ENCODE measurements at regions not wholly inside any gene's neighbourhood (a gene's known extent, or its start where the extent isn't known, plus 50 kb on each side); places are given as distances from the start of the nearest gene placed in this dataset.

DNA sequence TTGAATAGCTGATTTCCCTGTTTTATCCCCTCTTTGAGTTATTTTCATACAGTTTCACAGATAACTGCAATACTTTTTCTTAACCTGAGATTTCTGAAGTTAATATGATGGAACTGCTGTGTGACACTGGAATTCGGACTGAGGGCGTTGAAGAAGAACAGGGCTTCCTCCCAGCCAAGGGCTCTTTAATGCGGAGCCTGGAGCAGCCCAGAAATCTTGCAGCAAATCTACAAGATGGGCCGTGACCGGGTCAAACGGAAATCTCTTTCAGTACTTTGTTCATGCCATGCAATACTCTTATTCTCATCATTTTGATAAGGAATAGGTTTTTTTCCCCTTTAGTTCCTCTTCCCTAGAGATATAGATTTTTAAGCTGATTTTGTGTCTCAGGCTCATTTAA is 236.8 kb upstream of the IRX4 start:
- Histone ChIP-seq H3K79me2 (ENCODE audit: insufficient read depth, low read length) (no peaks in the 10 kb centered on the region), H3K4me3 (ENCODE audit: low read depth in 1 of 2, low read length in 2 of 2) (no peak overlapping the region), H3K4me1 (ENCODE audit: insufficient read depth, low read length) (no peaks in the 10 kb centered on the region), H2AFZ (ENCODE audit: low read depth, low read length) (no peak overlapping the region), H3K9ac (ENCODE audit: low read depth, low read length) (no peak overlapping the region), H3K36me3 (ENCODE audit: insufficient read depth, low read length) (no peaks in the 10 kb centered on the region), H4K20me1 (ENCODE audit: insufficient read depth, low read length) (no peaks in the 10 kb centered on the region), H3K4me2 (ENCODE audit: insufficient read depth, low read length) (no peak overlapping the region), H3K9me3 (ENCODE audit: insufficient read depth, low read length, severe bottlenecking) (no peaks in the 10 kb centered on the region), H3K27ac (ENCODE audit: low read length) (no peak overlapping the region), H3K27me3 (ENCODE audit: insufficient read depth, low read length, poor library complexity) (peaks cover 18% of the 10 kb centered on the region)
- TF ChIP-seq EZH2 (IDR thresholded peaks at IDR 0.05; ENCODE audit: borderline replicate concordance, low read depth, low read length, severe bottlenecking) (no peak), CTCF (IDR thresholded peaks at IDR 0.05; ENCODE audit: borderline replicate concordance, extremely low read depth, low read length, poor library complexity, severe bottlenecking) (no peak)
- DNase-seq (no peak), ATAC-seq (ENCODE audit: insufficient read depth, low read depth) (no peak)

DNA sequence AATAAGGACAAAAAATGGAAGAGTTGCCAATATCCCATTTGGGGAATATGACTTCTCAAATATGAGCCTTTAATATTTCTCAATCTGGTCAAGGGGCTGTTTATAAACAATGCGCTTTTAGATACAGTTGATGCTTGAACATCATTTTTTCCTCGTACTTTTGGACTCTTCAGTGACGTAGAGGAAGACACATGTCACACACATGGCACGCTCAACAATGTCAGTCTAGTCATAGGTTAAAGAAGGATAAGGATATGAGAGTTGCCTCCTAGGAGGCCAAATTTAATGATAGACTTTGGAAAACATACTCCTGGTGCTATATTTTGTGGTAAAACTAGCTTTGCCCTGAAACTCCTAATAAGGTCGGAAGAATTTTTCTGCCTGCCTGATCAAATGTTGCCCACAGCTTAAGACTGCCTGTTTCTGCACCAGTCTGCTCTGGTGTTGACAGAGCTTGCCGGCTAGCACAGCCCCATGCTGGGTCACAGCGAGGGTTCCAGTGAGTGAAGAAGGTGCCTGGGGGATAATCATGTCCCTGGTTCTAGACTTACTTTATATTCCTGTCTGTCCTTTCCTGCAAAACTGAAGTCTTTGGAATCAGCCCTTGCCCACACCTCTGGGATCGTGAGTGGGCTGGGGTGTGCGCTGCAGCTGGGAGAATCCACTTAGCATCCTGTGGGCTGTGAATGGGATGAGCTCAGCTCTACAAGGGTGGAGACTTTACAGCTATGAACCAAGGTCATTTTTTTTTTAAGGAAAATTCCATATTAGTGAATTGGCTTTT is 230.8 kb upstream of the IRX4 start:
- H3K4me3 ChIP-seq (ENCODE audit: low read depth in 1 of 2, low read length in 2 of 2) = no peak overlapping the region
- no peaks in the 10 kb centered on the region for H3K79me2 ChIP-seq (ENCODE audit: insufficient read depth, low read length)
- H3K4me1 ChIP-seq (ENCODE audit: insufficient read depth, low read length) = no peaks in the 10 kb centered on the region
- no peak overlapping the region for H3K4me2 ChIP-seq (ENCODE audit: insufficient read depth, low read length)
- no peaks in the 10 kb centered on the region for H3K36me3 ChIP-seq (ENCODE audit: insufficient read depth, low read length)
- no peaks in the 10 kb centered on the region for H4K20me1 ChIP-seq (ENCODE audit: insufficient read depth, low read length)
- no peak overlapping the region for H3K9ac ChIP-seq (ENCODE audit: low read depth, low read length)
- ATAC-seq (ENCODE audit: insufficient read depth, low read depth) = no peak
- TF ChIP-seq EZH2 (IDR thresholded peaks at IDR 0.05; ENCODE audit: borderline replicate concordance, low read depth, low read length, severe bottlenecking) (no peak), CTCF (IDR thresholded peaks at IDR 0.05; ENCODE audit: borderline replicate concordance, extremely low read depth, low read length, poor library complexity, severe bottlenecking) (no peak)
- H2AFZ ChIP-seq (ENCODE audit: low read depth, low read length) = no peak overlapping the region
- H3K27ac ChIP-seq (ENCODE audit: low read length) = no peak overlapping the region
- peaks cover 9% of the 10 kb centered on the region for H3K27me3 ChIP-seq (ENCODE audit: insufficient read depth, low read length, poor library complexity)
- DNase-seq = no peak
- H3K9me3 ChIP-seq (ENCODE audit: insufficient read depth, low read length, severe bottlenecking) = no peaks in the 10 kb centered on the region

DNA sequence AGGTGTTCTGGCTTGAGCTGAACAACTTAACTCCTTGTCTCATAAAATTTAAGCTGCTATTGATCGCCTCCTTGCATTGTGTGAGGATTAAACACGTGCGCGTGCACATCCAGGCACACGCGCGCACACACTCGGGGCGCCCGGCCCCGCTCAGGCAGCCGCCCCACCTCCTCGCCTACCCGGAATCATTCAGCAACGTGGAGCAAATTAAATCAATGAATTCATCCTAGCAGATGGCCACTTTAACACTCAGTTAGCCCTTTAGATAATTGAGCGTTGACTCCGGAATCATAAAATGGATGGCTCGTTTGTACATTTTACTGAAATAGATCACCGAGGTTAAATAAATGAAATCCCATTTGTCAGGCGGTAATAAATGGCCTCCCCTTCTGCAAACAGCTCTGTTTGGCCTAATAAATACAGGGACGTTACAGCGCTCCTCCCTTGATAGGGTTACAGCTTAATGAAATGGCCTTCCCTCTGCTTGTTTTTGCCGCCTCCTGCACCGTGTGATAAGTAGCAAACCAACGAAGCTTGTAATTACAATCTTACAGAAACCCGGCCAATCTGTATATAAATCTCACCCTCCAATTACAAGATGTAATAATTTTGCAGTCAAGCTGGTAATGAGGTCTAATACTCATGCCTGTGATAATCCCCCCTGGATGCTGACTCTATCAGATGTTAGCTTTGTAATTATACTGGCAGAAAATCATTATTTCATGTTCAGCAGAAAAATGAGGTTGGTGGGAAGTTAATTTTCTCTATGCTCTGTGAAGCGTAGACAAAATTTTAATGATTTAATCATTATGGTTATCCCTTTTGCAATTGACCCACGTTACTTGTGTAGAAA is 229.7 kb upstream of the IRX4 start:
- ATAC-seq (ENCODE audit: insufficient read depth, low read depth) = no peak

More for the DNA sequence above, 229.7 kb upstream of the IRX4 start:
- TF ChIP-seq EZH2 (IDR thresholded peaks at IDR 0.05; ENCODE audit: borderline replicate concordance, low read depth, low read length, severe bottlenecking) (no peak), CTCF (IDR thresholded peaks at IDR 0.05; ENCODE audit: borderline replicate concordance, extremely low read depth, low read length, poor library complexity, severe bottlenecking) (no peak)
- Histone ChIP-seq H3K4me2 (ENCODE audit: insufficient read depth, low read length) (no peak overlapping the region), H2AFZ (ENCODE audit: low read depth, low read length) (no peak overlapping the region), H3K27ac (ENCODE audit: low read length) (no peak overlapping the region), H3K27me3 (ENCODE audit: insufficient read depth, low read length, poor library complexity) (peaks cover 4% of the 10 kb centered on the region), H4K20me1 (ENCODE audit: insufficient read depth, low read length) (no peaks in the 10 kb centered on the region), H3K79me2 (ENCODE audit: insufficient read depth, low read length) (no peaks in the 10 kb centered on the region), H3K4me3 (ENCODE audit: low read depth in 1 of 2, low read length in 2 of 2) (no peak overlapping the region), H3K9me3 (ENCODE audit: insufficient read depth, low read length, severe bottlenecking) (no peaks in the 10 kb centered on the region), H3K9ac (ENCODE audit: low read depth, low read length) (no peak overlapping the region), H3K36me3 (ENCODE audit: insufficient read depth, low read length) (no peaks in the 10 kb centered on the region), H3K4me1 (ENCODE audit: insufficient read depth, low read length) (no peaks in the 10 kb centered on the region)
- DNase-seq = no peak

Data from DND-41 (cell line).